HG03460 (cell line): ENCODE measurements at regions not wholly inside any gene's neighbourhood (a gene's known extent, or its start where the extent isn't known, plus 50 kb on each side); places are given as distances from the start of the nearest gene placed in this dataset.

Experiments
- ATAC-seq: cut with Tn5 transposase; IDR thresholded peaks from one replicate; pipeline ENCODE4 v1.9.1; 2021; ENCODE audit not compliant: unreplicated experiment

- no peak for ATAC-seq
Measured at GRCh38 chr3:3745693-3746092, 53.5 kb upstream of the LRRN1 start.

- no peak for ATAC-seq
Measured at GRCh38 chr3:3744826-3745225, 54.4 kb upstream of the LRRN1 start.

GRCh38 chr3:3743754-3744153 lies 55.5 kb upstream of the LRRN1 start:
- no peak for ATAC-seq

- ATAC-seq: no peak
Measured at GRCh38 chr3:3740061-3740460, 59.2 kb upstream of the LRRN1 start.

GRCh38 chr3:3739330-3740060 lies 59.7 kb upstream of the LRRN1 start:
- no peak for ATAC-seq

GRCh38 chr3:3737531-3737930 lies 61.7 kb upstream of the LRRN1 start:
- ATAC-seq: no peak

GRCh38 chr3:3735919-3736318 lies 63.3 kb upstream of the LRRN1 start:
- ATAC-seq: no peak

- no peak for ATAC-seq
Measured at GRCh38 chr3:3734881-3735280, 64.3 kb upstream of the LRRN1 start.

GRCh38 chr3:3729261-3729660 lies 70.0 kb upstream of the LRRN1 start:
- ATAC-seq: no peak

GRCh38 chr3:3726549-3726948 lies 72.7 kb upstream of the LRRN1 start:
- ATAC-seq: no peak

- no peak for ATAC-seq
Measured at GRCh38 chr3:3714572-3714971, 84.7 kb upstream of the LRRN1 start.

- no peak for ATAC-seq
Measured at GRCh38 chr3:3712971-3713370, 86.3 kb upstream of the LRRN1 start.

GRCh38 chr3:3708769-3709115 lies 90.5 kb upstream of the LRRN1 start:
- no peak for ATAC-seq

- no peak for ATAC-seq
Measured at GRCh38 chr3:3707858-3708768, 91.1 kb upstream of the LRRN1 start.

GRCh38 chr3:3705090-3705775 lies 94.0 kb upstream of the LRRN1 start:
- no peak for ATAC-seq

GRCh38 chr3:3701949-3702348 lies 97.3 kb upstream of the LRRN1 start:
- no peak for ATAC-seq

- no peak for ATAC-seq
Measured at GRCh38 chr3:3699816-3700633, 99.2 kb upstream of the LRRN1 start.

GRCh38 chr3:3699407-3699806 lies 99.8 kb upstream of the LRRN1 start:
- ATAC-seq: no peak

GRCh38 chr3:3696345-3696744 lies 102.9 kb upstream of the LRRN1 start:
- no peak for ATAC-seq

- ATAC-seq: no peak
Measured at GRCh38 chr3:3693593-3693992, 105.6 kb upstream of the LRRN1 start.
